ENCODE measurements at regions not wholly inside any gene's neighbourhood (a gene's known extent, or its start where the extent isn't known, plus 50 kb on each side); places are given as distances from the start of the nearest gene placed in this dataset.

DNA sequence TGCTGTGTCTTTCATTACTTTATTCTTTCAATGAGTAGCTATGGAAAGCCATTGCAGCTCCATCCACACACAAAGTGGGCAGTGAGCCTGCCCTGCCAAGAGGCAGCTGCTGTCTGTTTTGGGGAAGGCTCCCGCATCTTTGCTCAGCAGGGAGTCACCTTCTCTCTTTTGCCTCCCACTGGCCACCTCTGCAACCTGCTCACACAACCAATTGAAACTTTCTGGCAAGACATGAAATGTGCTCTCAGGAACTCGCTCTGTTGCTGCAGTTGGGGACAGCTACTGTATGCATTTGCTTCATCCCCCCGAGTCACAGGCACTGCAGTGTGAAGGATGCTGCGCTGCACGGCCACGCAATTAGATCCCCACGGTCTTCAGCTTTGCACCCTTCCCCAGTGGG is 244.8 kb upstream of the NFE2L3 start:
- H3K27ac ChIP-seq (replicated peaks) = no peak overlapping the region
- H3K27me3 ChIP-seq (ENCODE audit: insufficient read depth, poor library complexity, severe bottlenecking) = no peaks in the 10 kb centered on the region
- H3K4me3 ChIP-seq (replicated peaks; ENCODE audit: insufficient read depth, low read length) = no peak overlapping the region
- DNase-seq (ENCODE audit: low read depth in 1 of 2, low spot score in 1 of 2) = no peak
- TF ChIP-seq POLR2AphosphoS5 (IDR thresholded peaks at IDR 0.05; ENCODE audit: low read depth) (no peak), REST (IDR thresholded peaks at IDR 0.05; ENCODE audit: insufficient replicate concordance, low read depth) (no peak), GABPA (IDR thresholded peaks at IDR 0.05; ENCODE audit: low read depth) (no peak), SPI1 (IDR thresholded peaks at IDR 0.05; ENCODE audit: borderline replicate concordance, low read depth) (no peak)
- TF ChIP-seq, protein P1, sequence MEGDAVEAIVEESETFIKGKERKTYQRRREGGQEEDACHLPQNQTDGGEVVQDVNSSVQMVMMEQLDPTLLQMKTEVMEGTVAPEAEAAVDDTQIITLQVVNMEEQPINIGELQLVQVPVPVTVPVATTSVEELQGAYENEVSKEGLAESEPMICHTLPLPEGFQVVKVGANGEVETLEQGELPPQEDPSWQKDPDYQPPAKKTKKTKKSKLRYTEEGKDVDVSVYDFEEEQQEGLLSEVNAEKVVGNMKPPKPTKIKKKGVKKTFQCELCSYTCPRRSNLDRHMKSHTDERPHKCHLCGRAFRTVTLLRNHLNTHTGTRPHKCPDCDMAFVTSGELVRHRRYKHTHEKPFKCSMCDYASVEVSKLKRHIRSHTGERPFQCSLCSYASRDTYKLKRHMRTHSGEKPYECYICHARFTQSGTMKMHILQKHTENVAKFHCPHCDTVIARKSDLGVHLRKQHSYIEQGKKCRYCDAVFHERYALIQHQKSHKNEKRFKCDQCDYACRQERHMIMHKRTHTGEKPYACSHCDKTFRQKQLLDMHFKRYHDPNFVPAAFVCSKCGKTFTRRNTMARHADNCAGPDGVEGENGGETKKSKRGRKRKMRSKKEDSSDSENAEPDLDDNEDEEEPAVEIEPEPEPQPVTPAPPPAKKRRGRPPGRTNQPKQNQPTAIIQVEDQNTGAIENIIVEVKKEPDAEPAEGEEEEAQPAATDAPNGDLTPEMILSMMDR (IDR thresholded peaks at IDR 0.05; ENCODE audit: insufficient read depth, low read length) = no peak

- H3K4me3 ChIP-seq (replicated peaks; ENCODE audit: insufficient read depth, low read length) = no peak overlapping the region
- no peaks in the 10 kb centered on the region for H3K27me3 ChIP-seq (ENCODE audit: insufficient read depth, poor library complexity, severe bottlenecking)
- TF ChIP-seq POLR2AphosphoS5 (IDR thresholded peaks at IDR 0.05; ENCODE audit: low read depth) (no peak), GABPA (IDR thresholded peaks at IDR 0.05; ENCODE audit: low read depth) (no peak), SPI1 (IDR thresholded peaks at IDR 0.05; ENCODE audit: borderline replicate concordance, low read depth) (no peak), REST (IDR thresholded peaks at IDR 0.05; ENCODE audit: insufficient replicate concordance, low read depth) (no peak)
- TF ChIP-seq, protein P1 (IDR thresholded peaks at IDR 0.05; ENCODE audit: insufficient read depth, low read length) = no peak
- H3K27ac ChIP-seq (replicated peaks) = no peak overlapping the region
- DNase-seq (ENCODE audit: low read depth in 1 of 2, low spot score in 1 of 2) = no peak
Observed at GRCh38 chr7:25907731-25908130, 244.3 kb upstream of the NFE2L3 start.

GRCh38 chr7:25908154-25908949 is 243.6 kb upstream of the NFE2L3 start:
- DNase-seq (ENCODE audit: low read depth in 1 of 2, low spot score in 1 of 2) = no peak
- no peaks in the 10 kb centered on the region for H3K27me3 ChIP-seq (ENCODE audit: insufficient read depth, poor library complexity, severe bottlenecking)
- TF ChIP-seq POLR2AphosphoS5 (IDR thresholded peaks at IDR 0.05; ENCODE audit: low read depth) (no peak), REST (IDR thresholded peaks at IDR 0.05; ENCODE audit: insufficient replicate concordance, low read depth) (no peak), SPI1 (IDR thresholded peaks at IDR 0.05; ENCODE audit: borderline replicate concordance, low read depth) (no peak), GABPA (IDR thresholded peaks at IDR 0.05; ENCODE audit: low read depth) (no peak)
- TF ChIP-seq, protein P1 (IDR thresholded peaks at IDR 0.05; ENCODE audit: insufficient read depth, low read length) = no peak
- no peak overlapping the region for H3K4me3 ChIP-seq (replicated peaks; ENCODE audit: insufficient read depth, low read length)
- no peak overlapping the region for H3K27ac ChIP-seq (replicated peaks)

All from HL-60 (cell line).